GM12878 (cell line): ENCODE measurements at regions not wholly inside any gene's neighbourhood (a gene's known extent, or its start where the extent isn't known, plus 50 kb on each side); places are given as distances from the start of the nearest gene placed in this dataset.

ENCODE experiments used
- ATAC-seq: fragments of 200-7000 bp; cut with Tn5 transposase; 3 replicates; pipeline ENCODE4 v1.9.1; 2020; ENCODE audit warnings: mild to moderate bottlenecking, moderate library complexity
- BruUV-seq: library from RNA; stranded (reverse); fragments of 400-500 nt; replicated peaks from 2 replicates; lab custom pipeline; 2021; lab: Mats Ljungman, UMichigan
- CTCF ChIA-PET: fragments of 300-600 bp; sonication (Branson Sonifier 250); formaldehyde crosslinking; extraction: SDS; loops from one replicate; lab custom pipeline; 2021; ENCODE audit warnings: inconsistent platforms; lab: Yijun Ruan, JAX
- POLR2A ChIA-PET: fragments of 350-600 bp; formaldehyde crosslinking; extraction: SDS; loops from one replicate; lab custom pipeline; 2021; ENCODE audit warnings: inconsistent platforms; lab: Charles Lee
- RAD21 ChIA-PET: fragments of 300-600 bp; sonication (Branson Sonifier 250); formaldehyde crosslinking; loops from one replicate; lab custom pipeline; 2023; ENCODE audit warnings: antibody characterized with exemption; ENCODE audit not compliant: unreplicated experiment; lab: Charles Lee
- SMC1A ChIA-PET: fragments of 300-600 bp; sonication (Branson Sonifier 250); formaldehyde crosslinking; loops from one replicate; lab custom pipeline; 2023; ENCODE audit not compliant: unreplicated experiment, uncharacterized antibody; lab: Charles Lee
- DNase-seq: peaks from one replicate; pipeline ENCODE4 v3.0.0-alpha.2; 2011; ENCODE audit warnings: low read depth, low spot score
- FAIRE-seq: peaks from 3 replicates; lab custom pipeline; 2011; peaks lifted over from hg19 to GRCh38; lab: Jason Lieb, UNC
- H2AFZ ChIP-seq: 2 replicates; pipeline ENCODE4 v1.6.0; 2011; ENCODE audit warnings: low read depth, low read length, control low read depth; ENCODE audit not compliant: control insufficient read depth
- H3K27ac ChIP-seq: 2 replicates; pipeline ENCODE4 v1.5.1; 2011; ENCODE audit warnings: control low read depth; ENCODE audit not compliant: control insufficient read depth, insufficient read depth
- H3K27me3 ChIP-seq, 2 experiments: replicated peaks in 1 of 2; 2 replicates each; pipeline versions ENCODE4 v1.6.0 to v1.6.1; 2011; ENCODE audit warnings: low read length in 1 of 2; ENCODE audit not compliant: control insufficient read depth in 2 of 2, insufficient read depth in 2 of 2
- H3K36me3 ChIP-seq, 2 experiments: 2 replicates each; pipeline ENCODE4 v1.5.1; 2011; ENCODE audit warnings: low read length in 1 of 2; ENCODE audit not compliant: control insufficient read depth in 2 of 2, insufficient read depth in 2 of 2
- H3K4me1 ChIP-seq: 2 replicates; pipeline ENCODE4 v1.6.1; 2011; ENCODE audit warnings: mild to moderate bottlenecking, low read length, moderate library complexity, mixed read lengths; ENCODE audit not compliant: control insufficient read depth, insufficient read depth
- H3K4me2 ChIP-seq: 2 replicates; pipeline ENCODE4 v1.6.0; 2011; ENCODE audit warnings: control low read depth; ENCODE audit not compliant: control insufficient read depth, insufficient read depth
- H3K4me3 ChIP-seq: fragments of 200-600 bp; sonication (generic); 2 replicates; pipeline ENCODE4 v1.5.1; 2016
- H3K79me2 ChIP-seq: 2 replicates; pipeline ENCODE4 v1.6.0; 2011; ENCODE audit warnings: low read length; ENCODE audit not compliant: control insufficient read depth, insufficient read depth
- H3K9ac ChIP-seq: 2 replicates; pipeline ENCODE4 v1.8.0; 2011; ENCODE audit warnings: low read length, control low read depth, mixed read lengths; ENCODE audit not compliant: control insufficient read depth, insufficient read depth
- H3K9me3 ChIP-seq: replicated peaks from 3 replicates; pipeline ENCODE4 v1.5.1; 2011; ENCODE audit warnings: mild to moderate bottlenecking, low read length; ENCODE audit not compliant: control insufficient read depth, insufficient read depth
- H4K20me1 ChIP-seq: 2 replicates; pipeline ENCODE4 v1.6.0; 2011; ENCODE audit not compliant: control insufficient read depth, insufficient read depth
- ASH2L ChIP-seq: fragments of 300-600, 200-600 bp; sonication (generic); IDR thresholded peaks from 2 replicates; pipeline ENCODE4 v1.6.1; 2017; ENCODE audit warnings: low read depth, mild to moderate bottlenecking, borderline replicate concordance
- ATF7 ChIP-seq: fragments of 450-650 bp; IDR thresholded peaks from 2 replicates; pipeline ENCODE4 v1.6.1; 2016; ENCODE audit warnings: low read depth, mild to moderate bottlenecking
- DPF2 ChIP-seq: fragments of 450-650 bp; IDR thresholded peaks from 2 replicates; pipeline ENCODE4 v1.6.1; 2017; ENCODE audit warnings: mild to moderate bottlenecking
- GABPA ChIP-seq: IDR thresholded peaks from 2 replicates; pipeline ENCODE4 v1.6.1; 2014; ENCODE audit warnings: antibody characterized with exemption, low read depth, mild to moderate bottlenecking, inconsistent platforms
- HDAC2 ChIP-seq: fragments of 200-600 bp; sonication (generic); IDR thresholded peaks from 2 replicates; pipeline ENCODE4 v1.6.1; 2017
- JUND ChIP-seq: IDR thresholded peaks from 2 replicates; pipeline ENCODE4 v1.6.1; 2012; ENCODE audit warnings: low read depth, mild to moderate bottlenecking, low read length, improper control_type of control experiment, moderate library complexity
- MTA2 ChIP-seq: fragments of 450-650 bp; IDR thresholded peaks from 2 replicates; pipeline ENCODE4 v1.6.1; 2016; ENCODE audit warnings: low read depth, mild to moderate bottlenecking, moderate library complexity
- NFXL1 ChIP-seq: fragments of 450-650 bp; IDR thresholded peaks from 2 replicates; pipeline ENCODE4 v1.6.1; 2017; ENCODE audit warnings: antibody characterized with exemption, mild to moderate bottlenecking, borderline replicate concordance
- POLR2AphosphoS2 ChIP-seq: IDR thresholded peaks from 2 replicates; pipeline ENCODE4 v1.6.1; 2011; ENCODE audit warnings: low read depth, mild to moderate bottlenecking, low read length, improper control_type of control experiment, moderate library complexity
- RAD51 ChIP-seq: fragments of 450-650 bp; IDR thresholded peaks from 2 replicates; pipeline ENCODE4 v1.6.1; 2016; ENCODE audit warnings: moderate library complexity, mild to moderate bottlenecking, inconsistent platforms
- RBBP5 ChIP-seq: fragments of 200-600 bp; sonication (generic); conservative IDR thresholded peaks from 2 replicates; pipeline ENCODE4 v1.6.1; 2016
- ZBTB33 ChIP-seq: fragments of 450-650 bp; IDR thresholded peaks from 2 replicates; pipeline ENCODE4 v1.6.1; 2017; ENCODE audit warnings: mild to moderate bottlenecking
- ZNF592 ChIP-seq: fragments of 450-650 bp; IDR thresholded peaks from 2 replicates; pipeline ENCODE4 v1.6.1; 2017; ENCODE audit warnings: mild to moderate bottlenecking, moderate library complexity
- ZSCAN29 ChIP-seq: fragments of 450-650 bp; IDR thresholded peaks from 2 replicates; pipeline ENCODE4 v1.6.1; 2017; ENCODE audit warnings: mild to moderate bottlenecking, moderate library complexity
- WGBS: methylation state at CpG from one replicate; pipeline ENCODE4 v1.1.6; 2016; ENCODE audit warnings: low lambda C conversion rate; ENCODE audit not compliant: insufficient replicate concordance, insufficient coverage; ENCODE audit errors: missing lambda C conversion rate; 5-methylcytosine and 5-hydroxymethylcytosine counted together
- in situ Hi-C: fragments of 300-500 bp; cut with MboI; formaldehyde crosslinking; loops from 9 replicates; pipeline ENCODE4 v1.14.3; 2018; ENCODE audit warnings: mixed read lengths
- intact Hi-C: fragments of 100-400 bp; cut with micrococcal nuclease; formaldehyde crosslinking; loops from one replicate; pipeline ENCODE4 v1.14.2; 2022; ENCODE audit not compliant: unreplicated experiment
- TF ChIP-seq, protein P1 (sequence below): fragments of 450-650 bp; IDR thresholded peaks from 2 replicates; pipeline ENCODE4 v1.6.1; 2016; ENCODE audit warnings: mild to moderate bottlenecking

DNA sequence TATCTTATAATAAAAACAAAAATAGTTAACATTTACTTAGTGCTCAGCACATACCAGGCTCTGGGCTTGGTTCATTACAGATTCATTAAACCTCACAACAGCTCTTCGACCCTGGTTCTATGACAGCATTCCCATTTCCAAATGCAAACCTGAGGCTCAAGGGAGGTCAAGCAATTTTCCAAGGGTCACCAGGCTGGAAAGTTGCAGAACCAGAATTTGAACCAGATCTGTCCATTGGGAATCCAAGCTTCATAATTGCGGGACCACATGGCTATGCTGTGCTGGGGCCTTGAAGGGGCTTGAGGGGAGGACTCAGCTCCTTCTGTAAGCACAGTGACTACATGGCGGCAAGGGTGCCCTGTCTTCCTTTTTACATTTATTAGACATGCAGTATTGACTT, 197.3 kb upstream of the LNX1 start:
- ATAC-seq (no peak), FAIRE-seq (no peak), DNase-seq (no peak)
- SMC1A ChIA-PET: interaction anchor here (1.5 kb wide), 1 partner anchor 16 kb away, joined by 5 read pairs; no protein-coding TSS in a partner anchor
- H3K4me1 ChIP-seq: no peaks in the 10 kb centered on the region
- in situ Hi-C loops (no loop called here), intact Hi-C loops (no loop called here)
- CTCF ChIA-PET: interaction anchor here (0.6 to 1.8 kb wide), 2 partner anchors 54 to 83 kb away, joined by 3 to 8 read pairs; no protein-coding TSS in a partner anchor
- POLR2A ChIA-PET: no interaction called here
- TF ChIP-seq ATF7: no peak
- no peak for TF ChIP-seq ASH2L
- TF ChIP-seq GABPA: no peak
- TF ChIP-seq, protein P1, sequence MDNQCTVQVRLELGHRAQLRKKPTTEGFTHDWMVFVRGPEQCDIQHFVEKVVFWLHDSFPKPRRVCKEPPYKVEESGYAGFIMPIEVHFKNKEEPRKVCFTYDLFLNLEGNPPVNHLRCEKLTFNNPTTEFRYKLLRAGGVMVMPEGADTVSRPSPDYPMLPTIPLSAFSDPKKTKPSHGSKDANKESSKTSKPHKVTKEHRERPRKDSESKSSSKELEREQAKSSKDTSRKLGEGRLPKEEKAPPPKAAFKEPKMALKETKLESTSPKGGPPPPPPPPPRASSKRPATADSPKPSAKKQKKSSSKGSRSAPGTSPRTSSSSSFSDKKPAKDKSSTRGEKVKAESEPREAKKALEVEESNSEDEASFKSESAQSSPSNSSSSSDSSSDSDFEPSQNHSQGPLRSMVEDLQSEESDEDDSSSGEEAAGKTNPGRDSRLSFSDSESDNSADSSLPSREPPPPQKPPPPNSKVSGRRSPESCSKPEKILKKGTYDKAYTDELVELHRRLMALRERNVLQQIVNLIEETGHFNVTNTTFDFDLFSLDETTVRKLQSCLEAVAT: no peak
- TF ChIP-seq MTA2: no peak
- TF ChIP-seq RAD51: no peak
- no peak for TF ChIP-seq JUND
- TF ChIP-seq POLR2AphosphoS2: no peak
- no peak for TF ChIP-seq ZBTB33
- TF ChIP-seq HDAC2: no peak
- no peak for TF ChIP-seq ZNF592
- TF ChIP-seq NFXL1: no peak
- no peak for TF ChIP-seq RBBP5
- no peak for TF ChIP-seq ZSCAN29
- TF ChIP-seq DPF2: no peak
- no peak overlapping the region for H2AFZ ChIP-seq
- H3K9me3 ChIP-seq: no peaks in the 10 kb centered on the region
- no peaks in the 10 kb centered on the region for H3K36me3 ChIP-seq
- no peaks in the 10 kb centered on the region; a peak in 1 of 4 replicates for H3K27me3 ChIP-seq
- H3K27ac ChIP-seq: no peak overlapping the region
- no TSS peak for BruUV-seq
- no peaks in the 10 kb centered on the region for H4K20me1 ChIP-seq
- 35% methylated on average over 3 of the region's 3 CpGs for WGBS
- H3K9ac ChIP-seq: no peak overlapping the region
- H3K4me3 ChIP-seq: no peak overlapping the region
- no peak overlapping the region for H3K4me2 ChIP-seq
- H3K79me2 ChIP-seq: no peaks in the 10 kb centered on the region
- RAD21 ChIA-PET: no interaction called here
